ENCODE measurements at regions not wholly inside any gene's neighbourhood (a gene's known extent, or its start where the extent isn't known, plus 50 kb on each side); places are given as distances from the start of the nearest gene placed in this dataset.

DNA sequence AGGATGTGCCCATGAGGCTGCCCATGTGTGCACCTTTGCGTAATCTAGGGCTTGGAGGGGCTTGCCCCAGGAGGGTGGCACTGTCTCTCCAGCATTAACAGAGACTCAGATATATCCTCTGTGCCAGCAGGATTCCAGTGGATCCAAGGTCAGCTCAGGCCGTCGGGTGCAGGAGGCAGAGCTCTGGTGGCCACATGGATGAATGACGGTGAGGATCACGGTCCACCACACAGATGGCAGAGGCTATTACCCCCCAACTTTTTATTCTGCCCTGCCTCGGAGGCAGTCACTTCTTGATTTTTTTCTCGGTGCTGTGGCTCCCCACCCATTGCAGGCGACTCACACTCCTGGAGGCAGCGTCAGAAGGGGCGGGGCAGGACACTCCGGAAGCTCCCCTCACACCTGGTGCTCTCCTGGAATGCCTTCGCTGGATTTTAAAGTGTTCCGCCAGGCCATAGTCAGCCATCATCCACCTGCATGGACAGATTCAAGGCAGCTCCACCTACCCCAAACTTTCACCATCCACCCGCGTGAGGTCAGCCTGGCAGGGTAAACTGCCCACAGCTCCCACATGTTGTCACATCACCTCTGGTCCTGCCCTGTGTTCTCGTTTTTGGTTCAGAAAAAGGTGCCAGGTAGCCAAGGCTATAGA lies 602.9 kb upstream of the RAB6C start (continued):
- TF ChIP-seq NELFE (IDR thresholded peaks at IDR 0.05; ENCODE audit: insufficient read depth, insufficient read length) (no peak), HDAC1 (IDR thresholded peaks at IDR 0.05) (no peak), ZNF507 (tag; conservative IDR thresholded peaks at IDR 0.05) (no peak), CBX1 (IDR thresholded peaks at IDR 0.05; ENCODE audit: low read depth) (no peak), CBFA2T2 (conservative IDR thresholded peaks at IDR 0.05) (no peak), ZNF766 (CRISPR knock-in tag; conservative IDR thresholded peaks at IDR 0.05) (no peak), RFX7 (CRISPR knock-in tag; IDR thresholded peaks at IDR 0.05) (no peak), ZNF212 (CRISPR knock-in tag; IDR thresholded peaks at IDR 0.05) (no peak), RBM15 (IDR thresholded peaks at IDR 0.05; ENCODE audit: insufficient read depth, low read length) (no peak), CXXC5 (CRISPR knock-in tag; IDR thresholded peaks at IDR 0.05) (no peak), DDX20 (tag; IDR thresholded peaks at IDR 0.05; ENCODE audit: low read depth) (no peak), ZNF311 (CRISPR knock-in tag; IDR thresholded peaks at IDR 0.05) (no peak)
- TF ChIP-seq, protein P1, sequence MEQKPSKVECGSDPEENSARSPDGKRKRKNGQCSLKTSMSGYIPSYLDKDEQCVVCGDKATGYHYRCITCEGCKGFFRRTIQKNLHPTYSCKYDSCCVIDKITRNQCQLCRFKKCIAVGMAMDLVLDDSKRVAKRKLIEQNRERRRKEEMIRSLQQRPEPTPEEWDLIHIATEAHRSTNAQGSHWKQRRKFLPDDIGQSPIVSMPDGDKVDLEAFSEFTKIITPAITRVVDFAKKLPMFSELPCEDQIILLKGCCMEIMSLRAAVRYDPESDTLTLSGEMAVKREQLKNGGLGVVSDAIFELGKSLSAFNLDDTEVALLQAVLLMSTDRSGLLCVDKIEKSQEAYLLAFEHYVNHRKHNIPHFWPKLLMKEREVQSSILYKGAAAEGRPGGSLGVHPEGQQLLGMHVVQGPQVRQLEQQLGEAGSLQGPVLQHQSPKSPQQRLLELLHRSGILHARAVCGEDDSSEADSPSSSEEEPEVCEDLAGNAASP (IDR thresholded peaks at IDR 0.05): no peak
- TF ChIP-seq, protein P2, sequence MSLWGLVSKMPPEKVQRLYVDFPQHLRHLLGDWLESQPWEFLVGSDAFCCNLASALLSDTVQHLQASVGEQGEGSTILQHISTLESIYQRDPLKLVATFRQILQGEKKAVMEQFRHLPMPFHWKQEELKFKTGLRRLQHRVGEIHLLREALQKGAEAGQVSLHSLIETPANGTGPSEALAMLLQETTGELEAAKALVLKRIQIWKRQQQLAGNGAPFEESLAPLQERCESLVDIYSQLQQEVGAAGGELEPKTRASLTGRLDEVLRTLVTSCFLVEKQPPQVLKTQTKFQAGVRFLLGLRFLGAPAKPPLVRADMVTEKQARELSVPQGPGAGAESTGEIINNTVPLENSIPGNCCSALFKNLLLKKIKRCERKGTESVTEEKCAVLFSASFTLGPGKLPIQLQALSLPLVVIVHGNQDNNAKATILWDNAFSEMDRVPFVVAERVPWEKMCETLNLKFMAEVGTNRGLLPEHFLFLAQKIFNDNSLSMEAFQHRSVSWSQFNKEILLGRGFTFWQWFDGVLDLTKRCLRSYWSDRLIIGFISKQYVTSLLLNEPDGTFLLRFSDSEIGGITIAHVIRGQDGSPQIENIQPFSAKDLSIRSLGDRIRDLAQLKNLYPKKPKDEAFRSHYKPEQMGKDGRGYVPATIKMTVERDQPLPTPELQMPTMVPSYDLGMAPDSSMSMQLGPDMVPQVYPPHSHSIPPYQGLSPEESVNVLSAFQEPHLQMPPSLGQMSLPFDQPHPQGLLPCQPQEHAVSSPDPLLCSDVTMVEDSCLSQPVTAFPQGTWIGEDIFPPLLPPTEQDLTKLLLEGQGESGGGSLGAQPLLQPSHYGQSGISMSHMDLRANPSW (CRISPR knock-in tag; IDR thresholded peaks at IDR 0.05): no peak
